Upper lobe of left lung (tissue), 6 donors: ENCODE measurements at regions not wholly inside any gene's neighbourhood (a gene's known extent, or its start where the extent isn't known, plus 50 kb on each side); places are given as distances from the start of the nearest gene placed in this dataset.

Source experiments
- ATAC-seq, 2 donors: fragments of 200-7000 bp; cut with Tn5 transposase; one replicate each; pipeline ENCODE4 v1.9.1; 2022; ENCODE audit warnings: mild to moderate bottlenecking in 2 of 2, moderate library complexity in 2 of 2; ENCODE audit not compliant: low FRiP score in 2 of 2
- DNase-seq, 2 donors: peaks; one replicate each; pipeline ENCODE4 v3.0.0-alpha.2; 2019 to 2020
- H3K27ac ChIP-seq, 4 donors: fragments of 200-600 bp; sonication (generic); one replicate each; pipeline ENCODE4 v1.5.1; 2016 to 2019
- H3K27me3 ChIP-seq, 4 donors: fragments of 200-600 bp; sonication (generic); one replicate each; pipeline ENCODE4 v1.5.1; 2017 to 2019
- H3K36me3 ChIP-seq, 4 donors: fragments of 200-600 bp; sonication (generic); one replicate each; pipeline ENCODE4 v1.5.1; 2016 to 2019
- H3K4me1 ChIP-seq, 4 donors: fragments of 200-600 bp; sonication (generic); one replicate each; pipeline ENCODE4 v1.5.1; 2018 to 2019
- H3K4me3 ChIP-seq, 4 donors: fragments of 200-600 bp; sonication (generic); one replicate each; pipeline ENCODE4 v1.5.1; 2017 to 2019; ENCODE audit warnings: mild to moderate bottlenecking in 2 of 4, moderate library complexity in 1 of 4
- H3K9me3 ChIP-seq, 4 donors: fragments of 200-600 bp; sonication (generic); one replicate each; pipeline ENCODE4 v1.5.1; 2018 to 2019
- EP300 ChIP-seq, 4 donors: sonication (generic); formaldehyde crosslinking; IDR thresholded peaks; one replicate each; pipeline ENCODE4 v1.5.1; 2017; ENCODE audit warnings: antibody characterized with exemption in 4 of 4, control low read depth in 2 of 4
- POLR2A ChIP-seq, 4 donors: fragments of 450-650 bp; IDR thresholded peaks; one replicate each; pipeline ENCODE4 v1.5.1; 2016 to 2017; ENCODE audit warnings: antibody characterized with exemption in 4 of 4, mild to moderate bottlenecking in 2 of 4
- POLR2AphosphoS5 ChIP-seq, 2 donors: sonication (generic); formaldehyde crosslinking; IDR thresholded peaks; one replicate each; pipeline ENCODE4 v1.5.1; 2017; ENCODE audit warnings: antibody characterized with exemption in 2 of 2
- WGBS, 2 donors: methylation state at CpG; one replicate each; pipeline ENCODE4 v1.1.5; 2017 to 2018; 5-methylcytosine and 5-hydroxymethylcytosine counted together
- TF ChIP-seq, protein P1 (sequence below), 6 experiments: fragments of 450-650 bp in 4 of 6; fragments of 200-600 bp in 2 of 6; sonication (generic) in 2 of 6; IDR thresholded peaks; one replicate each; pipeline ENCODE4 v1.5.1; 2016 to 2019; ENCODE audit warnings: antibody characterized with exemption in 6 of 6
- donor health status: DM: no; HTN: no; CAD: no; lungs with moderate emphysema.
- donor health status: DM: no; HTN: yes; CAD: no; lungs with severe emphysema.

GRCh38 chr7:12066521-12066920 is 144.6 kb upstream of the TMEM106B start:
- ATAC-seq, result peak in 1 of 2 donors; percentile 47
- WGBS, 2 donors, result 54 to 55% methylated on average over 2 of the region's 2 CpGs
- H3K4me1 ChIP-seq, result no peaks in the 10 kb centered on the region
- DNase-seq, result no peak
- no peaks in the 10 kb centered on the region for H3K36me3 ChIP-seq
- no peaks in the 10 kb centered on the region for H3K27me3 ChIP-seq
- no peak overlapping the region for H3K4me3 ChIP-seq
- H3K9me3 ChIP-seq, result no peaks in the 10 kb centered on the region
- H3K27ac ChIP-seq, result peak overlapping the region in 1 of 4 donors; percentile 51
- TF ChIP-seq, protein P1, sequence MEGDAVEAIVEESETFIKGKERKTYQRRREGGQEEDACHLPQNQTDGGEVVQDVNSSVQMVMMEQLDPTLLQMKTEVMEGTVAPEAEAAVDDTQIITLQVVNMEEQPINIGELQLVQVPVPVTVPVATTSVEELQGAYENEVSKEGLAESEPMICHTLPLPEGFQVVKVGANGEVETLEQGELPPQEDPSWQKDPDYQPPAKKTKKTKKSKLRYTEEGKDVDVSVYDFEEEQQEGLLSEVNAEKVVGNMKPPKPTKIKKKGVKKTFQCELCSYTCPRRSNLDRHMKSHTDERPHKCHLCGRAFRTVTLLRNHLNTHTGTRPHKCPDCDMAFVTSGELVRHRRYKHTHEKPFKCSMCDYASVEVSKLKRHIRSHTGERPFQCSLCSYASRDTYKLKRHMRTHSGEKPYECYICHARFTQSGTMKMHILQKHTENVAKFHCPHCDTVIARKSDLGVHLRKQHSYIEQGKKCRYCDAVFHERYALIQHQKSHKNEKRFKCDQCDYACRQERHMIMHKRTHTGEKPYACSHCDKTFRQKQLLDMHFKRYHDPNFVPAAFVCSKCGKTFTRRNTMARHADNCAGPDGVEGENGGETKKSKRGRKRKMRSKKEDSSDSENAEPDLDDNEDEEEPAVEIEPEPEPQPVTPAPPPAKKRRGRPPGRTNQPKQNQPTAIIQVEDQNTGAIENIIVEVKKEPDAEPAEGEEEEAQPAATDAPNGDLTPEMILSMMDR (IDR thresholded peaks at IDR 0.05), result no peak
- TF ChIP-seq EP300 (IDR thresholded peaks at IDR 0.05) (peak in 1 of 4 donors; percentile 57), POLR2AphosphoS5 (IDR thresholded peaks at IDR 0.05) (no peak)

DNA sequence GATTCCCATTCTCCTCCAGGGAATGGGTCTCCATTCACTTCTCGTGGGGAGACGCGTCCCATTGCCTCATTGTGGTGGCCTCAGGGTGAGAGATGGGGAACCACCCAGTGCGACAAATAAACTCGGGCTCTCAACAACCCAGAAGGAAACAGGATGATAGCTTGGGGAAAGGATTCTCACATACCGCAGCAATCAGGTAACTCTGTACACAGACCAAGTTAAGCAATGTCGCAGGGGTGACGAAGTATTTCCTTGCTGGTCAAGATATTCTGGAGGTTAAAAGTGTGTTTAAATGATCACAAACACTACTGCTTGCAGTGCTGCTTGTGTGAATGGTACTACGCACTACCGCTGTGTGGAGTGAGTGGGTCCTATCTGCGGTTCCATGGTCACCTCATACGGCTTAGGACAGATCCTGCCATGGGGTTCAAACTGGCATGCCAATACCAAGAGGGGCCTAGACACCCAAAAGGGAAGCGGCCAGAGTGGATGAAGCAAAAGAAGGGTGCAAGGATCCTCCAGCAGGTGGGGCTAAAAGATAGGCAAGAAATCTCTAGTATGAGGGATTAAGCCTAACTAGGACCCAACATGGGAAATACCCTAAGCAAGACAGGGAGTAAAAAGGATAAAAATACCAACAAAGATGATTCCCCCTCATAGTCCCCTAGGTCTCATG is 143.8 kb upstream of the TMEM106B start:
- WGBS, 2 donors, result 81 to 82% methylated on average over 13 of the region's 13 CpGs
- peak in 1 of 2 donors; percentile 35 for DNase-seq
- Histone ChIP-seq H3K27ac (peak overlapping the region in 1 of 4 donors; percentile 51), H3K9me3 (no peaks in the 10 kb centered on the region), H3K4me3 (no peak overlapping the region), H3K27me3 (no peaks in the 10 kb centered on the region), H3K4me1 (no peaks in the 10 kb centered on the region), H3K36me3 (no peaks in the 10 kb centered on the region)
- ATAC-seq, result peak; percentile 60 to 72
- TF ChIP-seq, protein P1 (IDR thresholded peaks at IDR 0.05), result peak in 4 of 6 experiments; percentile 43 to 61 (median 56)
- no peak for TF ChIP-seq EP300 (IDR thresholded peaks at IDR 0.05)

DNA sequence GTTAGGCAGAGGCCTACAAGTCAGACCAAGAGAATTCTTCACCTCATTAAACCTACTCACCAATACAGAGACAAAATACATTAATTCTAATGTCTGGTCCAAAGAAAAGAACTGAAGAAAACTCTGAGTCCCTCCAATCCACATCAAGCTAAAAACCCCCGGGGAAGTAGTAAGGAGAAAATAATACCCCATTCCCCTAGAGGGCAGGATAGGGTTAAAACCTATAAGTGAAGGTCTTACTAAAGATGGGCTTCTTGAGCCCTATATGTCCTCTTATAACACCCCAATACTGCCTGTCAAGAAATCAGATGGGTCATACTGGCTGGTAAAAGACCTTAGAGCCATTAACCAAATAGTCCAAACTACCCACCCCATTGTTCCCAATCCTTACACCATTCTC is 141.3 kb upstream of the TMEM106B start:
- TF ChIP-seq, protein P1 (IDR thresholded peaks at IDR 0.05), result no peak
- TF ChIP-seq POLR2AphosphoS5 (IDR thresholded peaks at IDR 0.05) (no peak), POLR2A (IDR thresholded peaks at IDR 0.05) (no peak), EP300 (IDR thresholded peaks at IDR 0.05) (no peak)
- no peaks in the 10 kb centered on the region for H3K36me3 ChIP-seq
- H3K4me3 ChIP-seq, result no peak overlapping the region
- H3K27me3 ChIP-seq, result no peaks in the 10 kb centered on the region
- WGBS, 2 donors, result 96% methylated on average over 1 of the region's 1 CpG
- ATAC-seq (no peak), DNase-seq (no peak)
- H3K27ac ChIP-seq, result no peak overlapping the region
- H3K4me1 ChIP-seq, result no peaks in the 10 kb centered on the region
- H3K9me3 ChIP-seq, result peaks cover 0 to 2% (median 0%) of the 10 kb centered on the region in 4 donors

- Histone ChIP-seq H3K4me1 (no peaks in the 10 kb centered on the region), H3K27me3 (no peaks in the 10 kb centered on the region), H3K36me3 (no peaks in the 10 kb centered on the region), H3K27ac (no peak overlapping the region), H3K4me3 (no peak overlapping the region), H3K9me3 (peaks cover 0 to 12% (median 7%) of the 10 kb centered on the region in 4 donors)
- ATAC-seq (no peak), DNase-seq (no peak)
- 71 to 82% methylated on average over 1 of the region's 1 CpG for WGBS, 2 donors
- TF ChIP-seq POLR2AphosphoS5 (IDR thresholded peaks at IDR 0.05), result no peak
- TF ChIP-seq, protein P1 (IDR thresholded peaks at IDR 0.05), result no peak
- TF ChIP-seq POLR2A (IDR thresholded peaks at IDR 0.05), result no peak
- TF ChIP-seq EP300 (IDR thresholded peaks at IDR 0.05), result no peak
Measured at GRCh38 chr7:12074889-12075288, 136.2 kb upstream of the TMEM106B start.

- no peak overlapping the region for H3K27ac ChIP-seq
- no peak for ATAC-seq
- no peaks in the 10 kb centered on the region for H3K4me1 ChIP-seq
- WGBS, 2 donors, result 64 to 69% methylated on average over 3 of the region's 3 CpGs
- H3K27me3 ChIP-seq, result no peaks in the 10 kb centered on the region
- H3K4me3 ChIP-seq, result no peak overlapping the region
- no peaks in the 10 kb centered on the region for H3K36me3 ChIP-seq
- TF ChIP-seq EP300 (IDR thresholded peaks at IDR 0.05), result no peak
- TF ChIP-seq, protein P1 (IDR thresholded peaks at IDR 0.05), result no peak
- no peak for TF ChIP-seq POLR2AphosphoS5 (IDR thresholded peaks at IDR 0.05)
- no peak for TF ChIP-seq POLR2A (IDR thresholded peaks at IDR 0.05)
- peaks cover 0 to 7% (median 5%) of the 10 kb centered on the region in 4 donors for H3K9me3 ChIP-seq
- no peak for DNase-seq
Measured at GRCh38 chr7:12080006-12080405, 131.1 kb upstream of the TMEM106B start.
